Vagina (tissue), 2 donors: ENCODE measurements at regions not wholly inside any gene's neighbourhood (a gene's known extent, or its start where the extent isn't known, plus 50 kb on each side); places are given as distances from the start of the nearest gene placed in this dataset.

Experiments
- DNase-seq, 2 donors: peaks; one replicate each; pipeline ENCODE4 v3.0.0-alpha.2; 2017; ENCODE audit errors: extremely low spot score in 2 of 2
- H3K27ac ChIP-seq: fragments of 200-600 bp; sonication (generic); one replicate; pipeline ENCODE4 v1.5.1; 2019
- H3K27me3 ChIP-seq: fragments of 200-600 bp; sonication (generic); one replicate; pipeline ENCODE4 v1.5.1; 2019
- H3K36me3 ChIP-seq, 2 donors: fragments of 200-600 bp; sonication (generic); one replicate each; pipeline ENCODE4 v1.5.1; 2017 to 2019
- H3K4me1 ChIP-seq: fragments of 200-600 bp; sonication (generic); one replicate; pipeline ENCODE4 v1.5.1; 2019
- H3K4me3 ChIP-seq, 2 donors: fragments of 200-600 bp; sonication (generic); 1 replicate in 1 of 2; 2 replicates in 1 of 2; pipeline ENCODE4 v1.5.1; 2016 to 2019
- H3K9me3 ChIP-seq: fragments of 200-600 bp; sonication (generic); one replicate; pipeline ENCODE4 v1.5.1; 2019
- CTCF ChIP-seq, 3 experiments: fragments of 450-650 bp in 2 of 3; fragments of 200-600 bp in 1 of 3; sonication (generic) in 1 of 3; IDR thresholded peaks; one replicate each; pipeline ENCODE4 v1.5.1; 2017 to 2019; ENCODE audit warnings: antibody characterized with exemption in 3 of 3, mild to moderate bottlenecking in 2 of 3, moderate library complexity in 2 of 3
- POLR2A ChIP-seq, 2 donors: fragments of 450-650 bp; IDR thresholded peaks; one replicate each; pipeline ENCODE4 v1.6.1; 2017; ENCODE audit warnings: antibody characterized with exemption in 2 of 2, mild to moderate bottlenecking in 2 of 2, moderate library complexity in 2 of 2
- POLR2AphosphoS5 ChIP-seq, 2 donors: sonication (generic); formaldehyde crosslinking; IDR thresholded peaks; one replicate each; pipeline ENCODE4 v1.9.0; 2017; ENCODE audit warnings: antibody characterized with exemption in 2 of 2, mild to moderate bottlenecking in 2 of 2, low read depth in 1 of 2; ENCODE audit not compliant: insufficient read depth in 1 of 2
- intact Hi-C: fragments of 100-400 bp; cut with DNase I; formaldehyde crosslinking; loops from one replicate; pipeline ENCODE4 v1.15.1; 2023

GRCh38 chr2:147137711-147138110, 707.1 kb upstream of the ACVR2A start:
- intact Hi-C loops = no loop called here
- no peak for TF ChIP-seq POLR2AphosphoS5 (IDR thresholded peaks at IDR 0.05; ENCODE audit: insufficient read depth in 1 of 2, low read depth in 1 of 2)
- no peak for TF ChIP-seq POLR2A (IDR thresholded peaks at IDR 0.05)
- no peak for TF ChIP-seq CTCF (IDR thresholded peaks at IDR 0.05)
- Histone ChIP-seq H3K9me3 (no peaks in the 10 kb centered on the region), H3K4me3 (no peak overlapping the region), H3K36me3 (no peaks in the 10 kb centered on the region), H3K4me1 (no peaks in the 10 kb centered on the region), H3K27ac (no peak overlapping the region), H3K27me3 (no peaks in the 10 kb centered on the region)
- no peak for DNase-seq

GRCh38 chr2:147135376-147135775, 709.5 kb upstream of the ACVR2A start:
- TF ChIP-seq POLR2A (IDR thresholded peaks at IDR 0.05) = no peak
- TF ChIP-seq CTCF (IDR thresholded peaks at IDR 0.05) = no peak
- no peak for TF ChIP-seq POLR2AphosphoS5 (IDR thresholded peaks at IDR 0.05; ENCODE audit: insufficient read depth in 1 of 2, low read depth in 1 of 2)
- no peaks in the 10 kb centered on the region for H3K36me3 ChIP-seq
- H3K4me1 ChIP-seq = no peaks in the 10 kb centered on the region
- H3K27me3 ChIP-seq = no peaks in the 10 kb centered on the region
- no peak for DNase-seq
- H3K27ac ChIP-seq = no peak overlapping the region
- no peaks in the 10 kb centered on the region for H3K9me3 ChIP-seq
- intact Hi-C loops = no loop called here
- no peak overlapping the region for H3K4me3 ChIP-seq

GRCh38 chr2:147133286-147133908, 711.4 kb upstream of the ACVR2A start:
- TF ChIP-seq POLR2AphosphoS5 (IDR thresholded peaks at IDR 0.05; ENCODE audit: insufficient read depth in 1 of 2, low read depth in 1 of 2) = no peak
- TF ChIP-seq CTCF (IDR thresholded peaks at IDR 0.05) = no peak
- TF ChIP-seq POLR2A (IDR thresholded peaks at IDR 0.05) = no peak
- no peaks in the 10 kb centered on the region for H3K36me3 ChIP-seq
- no peak overlapping the region for H3K27ac ChIP-seq
- no peak for DNase-seq
- no peak overlapping the region for H3K4me3 ChIP-seq
- intact Hi-C loops = no loop called here
- no peaks in the 10 kb centered on the region for H3K27me3 ChIP-seq
- no peaks in the 10 kb centered on the region for H3K9me3 ChIP-seq
- no peaks in the 10 kb centered on the region for H3K4me1 ChIP-seq

GRCh38 chr2:147125145-147125544, 719.7 kb upstream of the ACVR2A start:
- no peak for TF ChIP-seq POLR2AphosphoS5 (IDR thresholded peaks at IDR 0.05; ENCODE audit: insufficient read depth in 1 of 2, low read depth in 1 of 2)
- no peak for TF ChIP-seq POLR2A (IDR thresholded peaks at IDR 0.05)
- TF ChIP-seq CTCF (IDR thresholded peaks at IDR 0.05) = no peak
- intact Hi-C loops = no loop called here

GRCh38 chr2:147122944-147123343, 721.9 kb upstream of the ACVR2A start:
- H3K27ac ChIP-seq = no peak overlapping the region
- H3K27me3 ChIP-seq = no peaks in the 10 kb centered on the region
- no peak for DNase-seq
- H3K36me3 ChIP-seq = no peaks in the 10 kb centered on the region
- no peaks in the 10 kb centered on the region for H3K4me1 ChIP-seq
- no peaks in the 10 kb centered on the region for H3K9me3 ChIP-seq
- H3K4me3 ChIP-seq = no peak overlapping the region
- intact Hi-C loops = no loop called here
- TF ChIP-seq POLR2A (IDR thresholded peaks at IDR 0.05) (no peak), CTCF (IDR thresholded peaks at IDR 0.05) (no peak), POLR2AphosphoS5 (IDR thresholded peaks at IDR 0.05; ENCODE audit: insufficient read depth in 1 of 2, low read depth in 1 of 2) (no peak)

More at GRCh38 chr2:147125145-147125544, 719.7 kb upstream of the ACVR2A start:
- Histone ChIP-seq H3K27me3 (no peaks in the 10 kb centered on the region), H3K36me3 (no peaks in the 10 kb centered on the region), H3K4me3 (no peak overlapping the region), H3K27ac (no peak overlapping the region), H3K9me3 (no peaks in the 10 kb centered on the region), H3K4me1 (no peaks in the 10 kb centered on the region)
- DNase-seq = no peak
